T-helper 9 cell (primary cell): ENCODE measurements at regions not wholly inside any gene's neighbourhood (a gene's known extent, or its start where the extent isn't known, plus 50 kb on each side); places are given as distances from the start of the nearest gene placed in this dataset.
"Not testable (repeated sequence)": the region's sequence is repeated elsewhere in the genome, so short reads cannot be mapped to it uniquely, and the experiment has no call there.

Experiments used
- DNase-seq: peaks from one replicate; pipeline ENCODE4 v3.0.0-alpha.2; 2020

- no peak for DNase-seq
Measured at GRCh38 chr7:113209449-113210203, 91.3 kb upstream of the SMIM30 start.

DNA sequence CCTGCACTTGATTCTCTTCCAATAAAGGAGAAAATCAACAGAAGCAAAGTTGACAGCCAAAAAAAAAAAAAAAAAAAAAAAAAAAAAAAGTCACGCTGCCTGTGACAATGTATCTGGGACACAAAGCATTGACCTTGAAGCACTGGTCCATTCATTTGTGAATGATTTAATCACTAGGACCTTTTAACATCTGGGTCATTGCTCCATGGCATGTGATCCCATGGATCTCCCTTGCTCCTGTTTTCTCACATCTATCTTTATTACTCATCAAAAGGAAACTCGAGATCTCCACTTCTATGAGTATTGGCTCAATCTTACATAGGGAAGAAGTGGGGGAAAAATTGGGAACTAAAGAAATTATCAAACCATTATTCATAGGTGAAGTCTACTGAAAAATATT, 89.6 kb upstream of the SMIM30 start:
- no peak for DNase-seq

DNA sequence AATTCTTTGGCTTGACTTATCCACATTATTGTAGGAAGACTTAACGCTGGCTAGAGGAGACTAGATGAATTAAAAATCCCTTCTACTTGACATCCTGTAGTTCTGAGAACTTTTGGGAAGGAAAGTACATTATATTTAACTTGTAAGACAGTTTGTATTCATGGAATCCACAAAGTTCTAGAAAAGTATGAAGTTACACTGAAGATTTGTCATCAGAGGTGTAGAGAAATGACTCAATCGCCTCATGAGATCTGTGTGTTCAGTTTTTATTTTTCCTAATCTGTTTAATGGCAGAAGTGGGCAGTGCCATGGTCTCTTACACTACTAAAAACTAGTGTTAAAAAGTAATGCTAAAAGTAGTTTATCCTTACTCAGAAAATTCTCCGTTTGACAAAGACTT, 89.1 kb upstream of the SMIM30 start:
- no peak for DNase-seq

- no peak for DNase-seq
Measured at GRCh38 chr7:113204415-113204814, 86.1 kb upstream of the SMIM30 start.

DNA sequence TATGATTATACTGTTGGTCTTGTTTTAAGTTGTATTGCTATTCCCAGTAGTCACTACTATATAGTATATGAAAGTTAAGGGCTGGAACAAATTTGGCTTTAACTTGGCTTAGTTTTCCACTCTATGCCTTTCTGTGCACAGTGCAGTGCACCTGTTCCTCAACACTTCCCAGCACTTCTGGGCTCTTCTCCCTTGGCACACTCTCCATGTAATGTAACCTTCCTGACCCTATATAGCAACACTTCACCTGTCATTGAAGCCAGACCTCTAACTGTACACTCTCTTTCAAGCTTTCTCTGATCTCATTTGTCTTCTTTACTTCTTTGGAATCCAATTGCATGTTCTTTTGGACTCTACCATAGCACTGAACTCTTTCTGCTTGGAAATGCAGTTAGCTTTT, 83.9 kb upstream of the SMIM30 start:
- no peak for DNase-seq

GRCh38 chr7:113200281-113200680, 81.9 kb upstream of the SMIM30 start:
- no peak for DNase-seq

- DNase-seq: no peak
Measured at GRCh38 chr7:113199841-113200240, 81.5 kb upstream of the SMIM30 start.

GRCh38 chr7:113199136-113199535, 80.8 kb upstream of the SMIM30 start:
- no peak for DNase-seq

DNA sequence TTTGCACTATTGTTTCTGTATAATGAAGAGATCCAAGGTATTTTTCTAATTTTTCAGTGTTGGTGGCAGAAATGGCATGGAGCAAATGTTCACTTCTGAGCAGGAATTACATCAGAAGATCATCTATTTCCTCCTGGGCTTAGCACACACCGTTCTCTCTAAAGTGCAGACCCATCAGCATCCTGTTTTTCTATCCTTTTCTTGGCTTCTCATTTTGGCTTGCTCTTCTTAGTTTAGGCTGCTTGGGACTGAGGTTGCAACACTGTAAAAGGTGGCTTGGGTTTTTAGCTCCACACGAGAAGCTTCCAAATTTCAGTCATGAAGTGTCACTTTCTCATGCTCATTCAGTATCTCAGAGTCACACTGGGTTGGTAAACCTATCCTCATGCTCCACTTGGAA, 79.9 kb upstream of the SMIM30 start:
- DNase-seq: no peak

DNA sequence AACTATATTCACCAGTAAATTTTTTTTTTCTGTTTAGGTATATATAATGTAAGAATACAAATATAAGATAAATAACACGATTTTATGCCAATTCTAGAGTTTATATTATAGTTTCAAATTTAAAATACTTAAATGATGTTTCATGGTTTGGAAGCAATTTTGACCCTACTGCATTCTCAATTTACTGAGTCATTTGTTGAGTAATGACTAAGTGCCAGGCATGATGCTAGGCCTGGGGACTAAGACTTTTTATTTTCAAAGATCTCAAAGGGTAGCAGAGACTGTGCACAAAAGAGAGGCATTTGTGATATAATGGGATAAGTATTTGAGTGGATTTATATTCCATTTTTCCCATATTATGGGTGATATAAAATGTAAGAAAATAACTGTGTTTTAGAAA, 78.9 kb upstream of the SMIM30 start:
- no peak for DNase-seq

DNA sequence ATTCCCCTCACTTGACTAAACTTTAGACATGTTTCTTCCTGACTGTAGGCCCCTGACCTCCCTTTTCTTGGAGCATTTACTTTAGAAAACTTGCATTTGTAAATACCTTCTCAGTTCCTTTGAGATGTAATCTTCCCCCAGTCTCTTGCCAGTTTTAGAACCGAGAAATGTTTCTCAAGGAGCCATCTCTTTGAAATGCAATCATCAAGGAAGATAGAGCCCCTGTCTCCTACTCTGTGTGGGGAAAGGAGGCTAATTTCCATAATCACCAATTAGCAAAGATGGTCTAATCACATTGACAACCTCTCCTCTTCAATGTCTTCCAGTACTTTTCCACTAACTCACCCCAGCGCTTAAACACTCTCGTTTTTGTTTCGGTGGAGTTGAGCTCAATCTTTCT, 70.0 kb upstream of the SMIM30 start:
- DNase-seq: no peak

DNA sequence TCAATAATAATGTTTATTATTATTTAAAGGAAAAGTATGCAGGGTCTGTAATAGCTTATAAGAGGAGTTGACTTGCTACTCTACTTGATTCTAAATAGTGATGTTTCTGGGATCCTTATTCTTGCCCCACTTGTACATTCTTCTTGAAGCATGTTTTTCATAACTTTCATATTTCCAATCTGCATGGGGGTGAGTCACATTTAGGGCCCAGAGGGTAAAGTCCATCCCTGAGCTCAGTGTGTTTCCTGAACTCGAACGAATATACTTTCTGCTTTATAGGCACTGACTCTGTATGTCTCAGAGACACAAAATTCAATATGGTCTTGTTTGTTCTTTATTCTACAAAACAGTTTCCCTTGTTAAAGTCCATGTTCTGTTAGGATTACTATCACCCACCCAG, 61.0 kb upstream of the SMIM30 start:
- DNase-seq: no peak

DNA sequence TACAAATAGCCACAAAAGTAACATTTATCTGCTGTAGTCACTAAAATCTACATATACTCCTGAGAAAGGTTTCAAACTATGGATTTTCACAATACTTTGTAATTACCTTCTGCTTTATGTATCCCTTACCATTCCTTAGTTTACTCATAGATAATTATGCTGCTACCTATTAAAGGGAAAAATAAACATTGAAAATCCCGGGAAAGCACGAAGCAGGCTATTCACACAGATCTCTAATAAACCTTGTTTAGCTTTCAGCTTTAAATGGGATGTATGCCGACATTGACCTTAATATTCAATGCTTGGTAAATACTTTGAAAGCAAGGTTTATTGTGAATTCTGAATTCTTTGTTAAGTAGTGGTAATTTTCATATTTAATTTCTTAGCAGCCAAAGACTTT, 58.5 kb upstream of the SMIM30 start:
- DNase-seq: no peak

GRCh38 chr7:113176180-113176579, 57.8 kb upstream of the SMIM30 start:
- not testable (repeated sequence) for DNase-seq

DNA sequence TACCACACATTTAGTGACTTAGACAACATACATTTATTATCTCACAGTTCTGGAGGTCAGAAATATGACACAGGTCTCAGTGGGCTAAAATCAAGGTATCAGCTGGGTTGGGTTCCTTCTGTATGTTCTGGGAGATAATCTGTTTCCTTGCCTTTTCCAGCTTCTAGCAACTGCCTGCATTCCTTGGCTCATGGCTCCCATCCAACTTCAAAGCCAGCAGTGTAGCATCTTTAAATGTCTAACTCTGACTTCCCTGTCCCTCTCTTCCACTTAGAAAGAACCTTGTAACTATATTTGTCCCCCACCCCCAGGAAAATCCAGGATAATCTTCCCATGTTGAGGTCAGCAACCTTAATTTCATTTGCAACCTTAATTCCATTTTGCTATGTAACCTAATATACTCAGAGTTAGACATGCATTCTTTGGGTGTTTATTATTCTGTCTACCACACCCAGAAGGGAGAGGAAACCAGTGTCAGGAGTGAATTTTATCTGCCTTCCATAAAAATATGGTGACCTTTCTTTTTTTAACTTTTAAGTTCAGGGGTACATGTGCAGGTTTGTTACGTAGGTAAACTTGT, 57.3 kb upstream of the SMIM30 start:
- no peak for DNase-seq

GRCh38 chr7:113172726-113173125, 54.4 kb upstream of the SMIM30 start:
- no peak for DNase-seq

GRCh38 chr7:113170591-113170990, 52.2 kb upstream of the SMIM30 start:
- DNase-seq: no peak
